ENCODE measurements at regions not wholly inside any gene's neighbourhood (a gene's known extent, or its start where the extent isn't known, plus 50 kb on each side); places are given as distances from the start of the nearest gene placed in this dataset.

- no peak for TF ChIP-seq POLR2A (IDR thresholded peaks at IDR 0.05)
- TF ChIP-seq, protein P1, sequence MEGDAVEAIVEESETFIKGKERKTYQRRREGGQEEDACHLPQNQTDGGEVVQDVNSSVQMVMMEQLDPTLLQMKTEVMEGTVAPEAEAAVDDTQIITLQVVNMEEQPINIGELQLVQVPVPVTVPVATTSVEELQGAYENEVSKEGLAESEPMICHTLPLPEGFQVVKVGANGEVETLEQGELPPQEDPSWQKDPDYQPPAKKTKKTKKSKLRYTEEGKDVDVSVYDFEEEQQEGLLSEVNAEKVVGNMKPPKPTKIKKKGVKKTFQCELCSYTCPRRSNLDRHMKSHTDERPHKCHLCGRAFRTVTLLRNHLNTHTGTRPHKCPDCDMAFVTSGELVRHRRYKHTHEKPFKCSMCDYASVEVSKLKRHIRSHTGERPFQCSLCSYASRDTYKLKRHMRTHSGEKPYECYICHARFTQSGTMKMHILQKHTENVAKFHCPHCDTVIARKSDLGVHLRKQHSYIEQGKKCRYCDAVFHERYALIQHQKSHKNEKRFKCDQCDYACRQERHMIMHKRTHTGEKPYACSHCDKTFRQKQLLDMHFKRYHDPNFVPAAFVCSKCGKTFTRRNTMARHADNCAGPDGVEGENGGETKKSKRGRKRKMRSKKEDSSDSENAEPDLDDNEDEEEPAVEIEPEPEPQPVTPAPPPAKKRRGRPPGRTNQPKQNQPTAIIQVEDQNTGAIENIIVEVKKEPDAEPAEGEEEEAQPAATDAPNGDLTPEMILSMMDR (IDR thresholded peaks at IDR 0.05), result no peak
- no peak for TF ChIP-seq POLR2AphosphoS5 (IDR thresholded peaks at IDR 0.05)
Observed at GRCh38 chr19:28170066-28170465, 1042.9 kb downstream of the UQCRFS1 start.
